Thyroid gland (tissue), 4 donors: ENCODE measurements at regions not wholly inside any gene's neighbourhood (a gene's known extent, or its start where the extent isn't known, plus 50 kb on each side); places are given as distances from the start of the nearest gene placed in this dataset.

Experiments
- POLR2A ChIP-seq, 2 donors: fragments of 450-650 bp; IDR thresholded peaks; one replicate each; pipeline ENCODE4 v1.6.1; 2017; ENCODE audit warnings: antibody characterized with exemption in 2 of 2, mild to moderate bottlenecking in 2 of 2, moderate library complexity in 1 of 2
- TF ChIP-seq, protein P1 (sequence below), 6 experiments: fragments of 200-600 bp in 3 of 6; fragments of 450-650 bp in 3 of 6; sonication (generic) in 3 of 6; IDR thresholded peaks; one replicate each; pipeline ENCODE4 v1.5.1; 2016 to 2019; ENCODE audit warnings: antibody characterized with exemption in 6 of 6, mild to moderate bottlenecking in 2 of 6, inconsistent platforms in 1 of 6, moderate library complexity in 1 of 6

DNA sequence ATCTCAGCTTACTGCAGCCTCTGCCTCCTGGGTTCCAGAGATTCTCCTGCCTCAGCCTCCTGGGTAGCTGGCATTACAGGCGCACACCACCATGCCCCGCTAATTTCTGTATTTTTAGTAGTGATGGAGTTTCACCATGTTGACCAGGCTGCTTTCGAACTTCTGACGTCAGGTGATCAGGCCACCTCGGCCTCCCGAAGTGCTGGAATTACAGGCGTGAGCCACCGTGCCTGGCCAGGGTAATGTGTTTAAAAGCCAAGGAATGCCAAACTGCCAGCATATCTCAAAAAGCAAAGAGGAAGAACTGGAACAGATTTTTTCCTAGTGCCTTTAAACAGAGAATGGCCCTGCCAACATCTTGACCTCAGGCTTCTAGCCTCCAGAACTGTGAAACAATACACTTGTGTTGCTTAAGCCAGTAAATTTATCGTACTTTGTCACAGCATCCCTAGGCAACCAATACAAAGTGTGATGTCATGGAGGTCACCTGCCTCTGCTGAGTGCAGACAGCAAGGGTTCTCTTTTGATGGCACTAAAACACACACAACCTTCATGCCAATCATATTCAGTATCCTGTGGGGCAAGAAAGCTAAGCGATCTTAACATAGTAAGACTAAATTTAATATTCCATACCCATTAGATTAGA lies 858.3 kb upstream of the TMPRSS15 start:
- TF ChIP-seq, protein P1, sequence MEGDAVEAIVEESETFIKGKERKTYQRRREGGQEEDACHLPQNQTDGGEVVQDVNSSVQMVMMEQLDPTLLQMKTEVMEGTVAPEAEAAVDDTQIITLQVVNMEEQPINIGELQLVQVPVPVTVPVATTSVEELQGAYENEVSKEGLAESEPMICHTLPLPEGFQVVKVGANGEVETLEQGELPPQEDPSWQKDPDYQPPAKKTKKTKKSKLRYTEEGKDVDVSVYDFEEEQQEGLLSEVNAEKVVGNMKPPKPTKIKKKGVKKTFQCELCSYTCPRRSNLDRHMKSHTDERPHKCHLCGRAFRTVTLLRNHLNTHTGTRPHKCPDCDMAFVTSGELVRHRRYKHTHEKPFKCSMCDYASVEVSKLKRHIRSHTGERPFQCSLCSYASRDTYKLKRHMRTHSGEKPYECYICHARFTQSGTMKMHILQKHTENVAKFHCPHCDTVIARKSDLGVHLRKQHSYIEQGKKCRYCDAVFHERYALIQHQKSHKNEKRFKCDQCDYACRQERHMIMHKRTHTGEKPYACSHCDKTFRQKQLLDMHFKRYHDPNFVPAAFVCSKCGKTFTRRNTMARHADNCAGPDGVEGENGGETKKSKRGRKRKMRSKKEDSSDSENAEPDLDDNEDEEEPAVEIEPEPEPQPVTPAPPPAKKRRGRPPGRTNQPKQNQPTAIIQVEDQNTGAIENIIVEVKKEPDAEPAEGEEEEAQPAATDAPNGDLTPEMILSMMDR (IDR thresholded peaks at IDR 0.05) = no peak
- no peak for TF ChIP-seq POLR2A (IDR thresholded peaks at IDR 0.05)
